Esophagus squamous epithelium (tissue), 4 donors: ENCODE measurements at regions not wholly inside any gene's neighbourhood (a gene's known extent, or its start where the extent isn't known, plus 50 kb on each side); places are given as distances from the start of the nearest gene placed in this dataset.
"Not testable (repeated sequence)": the region's sequence is repeated elsewhere in the genome, so short reads cannot be mapped to it uniquely, and the experiment has no call there.

Experiments
- CTCF ChIP-seq, 6 experiments: fragments of 450-650 bp in 4 of 6; fragments of 200-600 bp in 2 of 6; sonication (generic) in 2 of 6; IDR thresholded peaks; one replicate each; pipeline ENCODE4 v1.5.1; 2016 to 2019; ENCODE audit warnings: antibody characterized with exemption in 6 of 6, mild to moderate bottlenecking in 4 of 6, moderate library complexity in 4 of 6
- POLR2A ChIP-seq, 4 donors: fragments of 450-650 bp; IDR thresholded peaks; one replicate each; pipeline ENCODE4 v1.6.1; 2017; ENCODE audit warnings: antibody characterized with exemption in 4 of 4, mild to moderate bottlenecking in 4 of 4, moderate library complexity in 3 of 4

GRCh38 chr18:40119581-40119980, 1835.5 kb upstream of the PIK3C3 start:
- not testable (repeated sequence) for TF ChIP-seq POLR2A, CTCF (IDR thresholded peaks at IDR 0.05)
